ENCODE measurements at regions not wholly inside any gene's neighbourhood (a gene's known extent, or its start where the extent isn't known, plus 50 kb on each side); places are given as distances from the start of the nearest gene placed in this dataset.

DNA sequence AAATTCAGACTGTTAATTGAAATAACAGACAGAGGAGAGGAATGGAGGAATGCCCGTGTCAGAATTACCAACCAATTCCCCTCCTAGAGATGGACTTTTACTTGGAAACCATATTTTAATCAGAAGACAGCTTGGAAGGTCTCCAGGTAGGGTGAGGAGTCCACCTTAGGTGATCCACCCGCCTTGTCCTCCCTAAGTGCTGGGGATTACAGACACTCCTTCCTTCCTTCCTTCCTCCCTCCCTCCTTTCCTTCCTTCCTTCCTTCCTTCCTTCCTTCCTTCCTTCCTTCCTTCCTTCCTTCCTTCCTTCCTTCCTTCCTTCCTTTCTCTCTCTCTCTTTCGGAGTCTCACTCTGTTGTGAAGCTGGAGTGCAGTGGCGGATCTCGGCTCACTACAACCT is 328.0 kb downstream of the RAPGEF2 start:
- TF ChIP-seq, protein P1, sequence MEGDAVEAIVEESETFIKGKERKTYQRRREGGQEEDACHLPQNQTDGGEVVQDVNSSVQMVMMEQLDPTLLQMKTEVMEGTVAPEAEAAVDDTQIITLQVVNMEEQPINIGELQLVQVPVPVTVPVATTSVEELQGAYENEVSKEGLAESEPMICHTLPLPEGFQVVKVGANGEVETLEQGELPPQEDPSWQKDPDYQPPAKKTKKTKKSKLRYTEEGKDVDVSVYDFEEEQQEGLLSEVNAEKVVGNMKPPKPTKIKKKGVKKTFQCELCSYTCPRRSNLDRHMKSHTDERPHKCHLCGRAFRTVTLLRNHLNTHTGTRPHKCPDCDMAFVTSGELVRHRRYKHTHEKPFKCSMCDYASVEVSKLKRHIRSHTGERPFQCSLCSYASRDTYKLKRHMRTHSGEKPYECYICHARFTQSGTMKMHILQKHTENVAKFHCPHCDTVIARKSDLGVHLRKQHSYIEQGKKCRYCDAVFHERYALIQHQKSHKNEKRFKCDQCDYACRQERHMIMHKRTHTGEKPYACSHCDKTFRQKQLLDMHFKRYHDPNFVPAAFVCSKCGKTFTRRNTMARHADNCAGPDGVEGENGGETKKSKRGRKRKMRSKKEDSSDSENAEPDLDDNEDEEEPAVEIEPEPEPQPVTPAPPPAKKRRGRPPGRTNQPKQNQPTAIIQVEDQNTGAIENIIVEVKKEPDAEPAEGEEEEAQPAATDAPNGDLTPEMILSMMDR (IDR thresholded peaks at IDR 0.05) = no peak
- TF ChIP-seq EP300 (IDR thresholded peaks at IDR 0.05) (no peak), POLR2A (IDR thresholded peaks at IDR 0.05) (no peak)
